Fibroblast of lung (primary cell): ENCODE measurements at regions not wholly inside any gene's neighbourhood (a gene's known extent, or its start where the extent isn't known, plus 50 kb on each side); places are given as distances from the start of the nearest gene placed in this dataset.

Source experiments
- EZH2 ChIP-seq: IDR thresholded peaks from 2 replicates; pipeline ENCODE4 v1.5.1; 2012; ENCODE audit warnings: low read length, control low read depth, mild to moderate bottlenecking; ENCODE audit errors: missing control alignments
- TF ChIP-seq, protein P1 (sequence below), 2 donors: IDR thresholded peaks in 1 of 2; conservative IDR thresholded peaks in 1 of 2; 1 replicate in 1 of 2; 2 replicates in 1 of 2; pipeline ENCODE4 v1.5.1; 2011 to 2012; ENCODE audit warnings: low read length in 2 of 2, control low read depth in 1 of 2, inconsistent platforms in 1 of 2, low read depth in 1 of 2, mild to moderate bottlenecking in 1 of 2

GRCh38 chr1:229158927-229159326 is 112.0 kb upstream of the RAB4A start:
- TF ChIP-seq, protein P1, sequence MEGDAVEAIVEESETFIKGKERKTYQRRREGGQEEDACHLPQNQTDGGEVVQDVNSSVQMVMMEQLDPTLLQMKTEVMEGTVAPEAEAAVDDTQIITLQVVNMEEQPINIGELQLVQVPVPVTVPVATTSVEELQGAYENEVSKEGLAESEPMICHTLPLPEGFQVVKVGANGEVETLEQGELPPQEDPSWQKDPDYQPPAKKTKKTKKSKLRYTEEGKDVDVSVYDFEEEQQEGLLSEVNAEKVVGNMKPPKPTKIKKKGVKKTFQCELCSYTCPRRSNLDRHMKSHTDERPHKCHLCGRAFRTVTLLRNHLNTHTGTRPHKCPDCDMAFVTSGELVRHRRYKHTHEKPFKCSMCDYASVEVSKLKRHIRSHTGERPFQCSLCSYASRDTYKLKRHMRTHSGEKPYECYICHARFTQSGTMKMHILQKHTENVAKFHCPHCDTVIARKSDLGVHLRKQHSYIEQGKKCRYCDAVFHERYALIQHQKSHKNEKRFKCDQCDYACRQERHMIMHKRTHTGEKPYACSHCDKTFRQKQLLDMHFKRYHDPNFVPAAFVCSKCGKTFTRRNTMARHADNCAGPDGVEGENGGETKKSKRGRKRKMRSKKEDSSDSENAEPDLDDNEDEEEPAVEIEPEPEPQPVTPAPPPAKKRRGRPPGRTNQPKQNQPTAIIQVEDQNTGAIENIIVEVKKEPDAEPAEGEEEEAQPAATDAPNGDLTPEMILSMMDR (conservative IDR thresholded peaks at IDR 0.05 in 1 of 2, IDR thresholded peaks at IDR 0.05 in 1 of 2; ENCODE audit: low read depth in 1 of 2, low read length in 2 of 2), result no peak
- no peak for TF ChIP-seq EZH2
